ENCODE measurements at regions not wholly inside any gene's neighbourhood (a gene's known extent, or its start where the extent isn't known, plus 50 kb on each side); places are given as distances from the start of the nearest gene placed in this dataset.

DNA sequence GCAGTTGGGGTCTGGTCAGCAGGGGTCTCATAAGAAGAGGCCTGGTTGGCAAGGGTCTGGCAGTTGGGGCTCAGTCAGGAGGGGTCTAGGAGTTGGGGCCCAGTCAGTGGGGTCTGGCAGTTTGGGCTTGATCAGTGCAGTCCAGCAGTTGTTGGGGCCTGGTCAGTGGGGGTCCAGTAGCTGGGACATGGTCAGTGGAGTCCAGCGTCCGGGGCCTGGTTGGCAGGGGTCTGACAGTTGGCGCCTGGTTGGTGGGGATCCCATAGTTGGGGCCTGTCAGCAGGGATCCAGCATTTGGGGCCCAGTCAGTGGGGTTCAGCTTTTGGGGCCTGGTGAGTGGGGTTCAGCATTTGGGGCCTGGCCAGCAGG is 60.5 kb upstream of the TPM4 start:
- ChIA-PET POLR2A (no interaction called here), CTCF (no interaction called here)
- Histone ChIP-seq H3K9ac (no peak overlapping the region), H3K36me3 (replicated peaks in 1 of 2; ENCODE audit: control insufficient read depth in 1 of 2, insufficient read depth in 2 of 2, low read length in 1 of 2) (no peaks in the 10 kb centered on the region), H3K9me3 (no peaks in the 10 kb centered on the region), H3K4me1 (ENCODE audit: control insufficient read depth in 1 of 2, insufficient read depth in 2 of 2, low read depth in 1 of 2, low read length in 1 of 2) (no peaks in the 10 kb centered on the region), H3K4me3 (ENCODE audit: low read depth in 2 of 2, low read length in 1 of 2) (no peak overlapping the region), H4K20me1 (ENCODE audit: insufficient read depth) (no peaks in the 10 kb centered on the region), H3K79me2 (ENCODE audit: insufficient read depth) (no peaks in the 10 kb centered on the region), H3F3A (replicated peaks; ENCODE audit: insufficient read depth) (no peaks in the 10 kb centered on the region), H2AFZ (ENCODE audit: low read depth) (no peak overlapping the region), H3K9me2 (no peaks in the 10 kb centered on the region), H3K27me3 (ENCODE audit: insufficient read depth) (no peaks in the 10 kb centered on the region; the same call in 1 of the 2 replicates), H3K27ac (ENCODE audit: low read depth in 2 of 2, low read length in 1 of 2) (no peak overlapping the region), H3K4me2 (no peak overlapping the region)
- no peak for TF ChIP-seq TAF1 (IDR thresholded peaks at IDR 0.05; ENCODE audit: borderline replicate concordance, low read depth, low read length)
- TF ChIP-seq ELF1 (IDR thresholded peaks at IDR 0.05) = no peak
- TF ChIP-seq, protein P1, sequence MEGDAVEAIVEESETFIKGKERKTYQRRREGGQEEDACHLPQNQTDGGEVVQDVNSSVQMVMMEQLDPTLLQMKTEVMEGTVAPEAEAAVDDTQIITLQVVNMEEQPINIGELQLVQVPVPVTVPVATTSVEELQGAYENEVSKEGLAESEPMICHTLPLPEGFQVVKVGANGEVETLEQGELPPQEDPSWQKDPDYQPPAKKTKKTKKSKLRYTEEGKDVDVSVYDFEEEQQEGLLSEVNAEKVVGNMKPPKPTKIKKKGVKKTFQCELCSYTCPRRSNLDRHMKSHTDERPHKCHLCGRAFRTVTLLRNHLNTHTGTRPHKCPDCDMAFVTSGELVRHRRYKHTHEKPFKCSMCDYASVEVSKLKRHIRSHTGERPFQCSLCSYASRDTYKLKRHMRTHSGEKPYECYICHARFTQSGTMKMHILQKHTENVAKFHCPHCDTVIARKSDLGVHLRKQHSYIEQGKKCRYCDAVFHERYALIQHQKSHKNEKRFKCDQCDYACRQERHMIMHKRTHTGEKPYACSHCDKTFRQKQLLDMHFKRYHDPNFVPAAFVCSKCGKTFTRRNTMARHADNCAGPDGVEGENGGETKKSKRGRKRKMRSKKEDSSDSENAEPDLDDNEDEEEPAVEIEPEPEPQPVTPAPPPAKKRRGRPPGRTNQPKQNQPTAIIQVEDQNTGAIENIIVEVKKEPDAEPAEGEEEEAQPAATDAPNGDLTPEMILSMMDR (IDR thresholded peaks at IDR 0.05) = no peak
- no peak for TF ChIP-seq RFX5 (IDR thresholded peaks at IDR 0.05; ENCODE audit: low read length)
- TF ChIP-seq, protein P2, sequence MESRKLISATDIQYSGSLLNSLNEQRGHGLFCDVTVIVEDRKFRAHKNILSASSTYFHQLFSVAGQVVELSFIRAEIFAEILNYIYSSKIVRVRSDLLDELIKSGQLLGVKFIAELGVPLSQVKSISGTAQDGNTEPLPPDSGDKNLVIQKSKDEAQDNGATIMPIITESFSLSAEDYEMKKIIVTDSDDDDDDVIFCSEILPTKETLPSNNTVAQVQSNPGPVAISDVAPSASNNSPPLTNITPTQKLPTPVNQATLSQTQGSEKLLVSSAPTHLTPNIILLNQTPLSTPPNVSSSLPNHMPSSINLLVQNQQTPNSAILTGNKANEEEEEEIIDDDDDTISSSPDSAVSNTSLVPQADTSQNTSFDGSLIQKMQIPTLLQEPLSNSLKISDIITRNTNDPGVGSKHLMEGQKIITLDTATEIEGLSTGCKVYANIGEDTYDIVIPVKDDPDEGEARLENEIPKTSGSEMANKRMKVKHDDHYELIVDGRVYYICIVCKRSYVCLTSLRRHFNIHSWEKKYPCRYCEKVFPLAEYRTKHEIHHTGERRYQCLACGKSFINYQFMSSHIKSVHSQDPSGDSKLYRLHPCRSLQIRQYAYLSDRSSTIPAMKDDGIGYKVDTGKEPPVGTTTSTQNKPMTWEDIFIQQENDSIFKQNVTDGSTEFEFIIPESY (IDR thresholded peaks at IDR 0.05; ENCODE audit: borderline replicate concordance, low read depth) = no peak
- no peak for TF ChIP-seq FOSL2 (IDR thresholded peaks at IDR 0.05; ENCODE audit: borderline replicate concordance, low read depth)
- 60% methylated on average over 1 of the region's 3 CpGs for WGBS (ENCODE audit: low lambda C conversion rate)
- peak; percentile 6 for DNase-seq

DNA sequence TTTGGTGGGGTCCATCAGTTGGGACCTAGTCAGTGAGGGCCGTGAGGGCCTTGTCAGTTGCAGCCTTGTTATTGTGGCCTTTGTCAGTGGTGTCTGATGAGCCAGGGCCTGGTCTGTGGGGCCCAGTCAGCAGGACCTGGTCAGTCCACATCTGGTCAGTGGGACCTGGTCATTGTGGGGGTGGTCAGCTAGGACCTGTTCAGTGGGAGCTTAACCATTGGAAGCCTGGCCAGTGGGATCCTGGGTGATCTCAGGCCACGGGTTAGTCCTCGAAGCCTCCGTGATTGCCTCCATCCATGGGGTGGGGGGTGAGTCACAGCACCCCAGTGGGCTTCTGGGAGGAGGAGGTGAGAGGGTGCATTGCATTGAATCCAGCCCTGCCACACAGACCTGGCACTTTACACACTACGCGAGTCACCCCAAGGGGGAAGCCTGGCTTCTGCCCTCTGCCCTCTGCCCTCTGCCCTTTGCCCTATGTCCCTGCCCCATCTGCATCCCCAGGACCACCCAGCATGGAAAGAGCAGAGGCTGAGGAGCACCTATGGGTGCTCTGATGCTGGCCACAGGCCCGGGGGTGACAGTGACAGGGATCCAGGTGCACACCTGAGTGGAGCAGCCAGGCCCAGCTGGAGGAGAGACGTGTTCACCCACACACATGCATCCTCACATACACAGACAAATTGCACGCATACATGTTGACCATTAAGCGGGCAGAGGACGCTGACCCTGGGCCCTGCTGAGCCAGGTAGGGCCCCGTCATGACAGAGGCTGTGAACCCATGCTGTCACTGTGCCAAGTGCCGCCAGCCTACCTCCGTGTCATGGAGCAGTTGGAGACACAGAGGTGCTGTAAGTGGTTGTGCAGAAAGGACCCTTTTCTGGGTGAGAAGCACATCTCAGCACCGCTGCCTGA is 59.8 kb upstream of the TPM4 start:
- Histone ChIP-seq H3K9me2 (no peaks in the 10 kb centered on the region), H3K4me1 (ENCODE audit: control insufficient read depth in 1 of 2, insufficient read depth in 2 of 2, low read depth in 1 of 2, low read length in 1 of 2) (no peaks in the 10 kb centered on the region), H3K27ac (ENCODE audit: low read depth in 2 of 2, low read length in 1 of 2) (no peak overlapping the region), H3K4me2 (no peak overlapping the region), H2AFZ (ENCODE audit: low read depth) (no peak overlapping the region), H3K4me3 (ENCODE audit: low read depth in 2 of 2, low read length in 1 of 2) (no peak overlapping the region), H3K79me2 (ENCODE audit: insufficient read depth) (no peaks in the 10 kb centered on the region), H3K9me3 (no peaks in the 10 kb centered on the region), H3F3A (replicated peaks; ENCODE audit: insufficient read depth) (no peaks in the 10 kb centered on the region), H4K20me1 (ENCODE audit: insufficient read depth) (no peaks in the 10 kb centered on the region), H3K9ac (no peak overlapping the region), H3K27me3 (ENCODE audit: insufficient read depth) (no peaks in the 10 kb centered on the region; the same call in 1 of the 2 replicates), H3K36me3 (replicated peaks in 1 of 2; ENCODE audit: control insufficient read depth in 1 of 2, insufficient read depth in 2 of 2, low read length in 1 of 2) (no peaks in the 10 kb centered on the region)
- ChIA-PET POLR2A (no interaction called here), CTCF (no interaction called here)
- DNase-seq = peak; percentile 10
- 40% methylated on average over 2 of the region's 15 CpGs for WGBS (ENCODE audit: low lambda C conversion rate)
- TF ChIP-seq, protein P3, sequence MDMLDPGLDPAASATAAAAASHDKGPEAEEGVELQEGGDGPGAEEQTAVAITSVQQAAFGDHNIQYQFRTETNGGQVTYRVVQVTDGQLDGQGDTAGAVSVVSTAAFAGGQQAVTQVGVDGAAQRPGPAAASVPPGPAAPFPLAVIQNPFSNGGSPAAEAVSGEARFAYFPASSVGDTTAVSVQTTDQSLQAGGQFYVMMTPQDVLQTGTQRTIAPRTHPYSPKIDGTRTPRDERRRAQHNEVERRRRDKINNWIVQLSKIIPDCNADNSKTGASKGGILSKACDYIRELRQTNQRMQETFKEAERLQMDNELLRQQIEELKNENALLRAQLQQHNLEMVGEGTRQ (IDR thresholded peaks at IDR 0.05; ENCODE audit: borderline replicate concordance, low read depth, low read length) = no peak
- no peak for TF ChIP-seq SIN3A (IDR thresholded peaks at IDR 0.05; ENCODE audit: borderline replicate concordance, low read depth, low read length)
- TF ChIP-seq JUND (IDR thresholded peaks at IDR 0.05) = no peak
- TF ChIP-seq EP300 (IDR thresholded peaks at IDR 0.05; ENCODE audit: borderline replicate concordance in 1 of 2, low read depth in 1 of 2, low read length in 1 of 2) = no peak
- TF ChIP-seq MEF2A (IDR thresholded peaks at IDR 0.05; ENCODE audit: borderline replicate concordance, low read depth) = no peak
- no peak for TF ChIP-seq EZH2phosphoT487 (IDR thresholded peaks at IDR 0.05; ENCODE audit: borderline replicate concordance, low read depth)
- TF ChIP-seq CHD2 (IDR thresholded peaks at IDR 0.05; ENCODE audit: low read length, partially characterized antibody) = no peak
- TF ChIP-seq NFIC (IDR thresholded peaks at IDR 0.05; ENCODE audit: borderline replicate concordance) = no peak
- TF ChIP-seq FOSL2 (IDR thresholded peaks at IDR 0.05; ENCODE audit: borderline replicate concordance, low read depth) = no peak
- TF ChIP-seq, protein P4, sequence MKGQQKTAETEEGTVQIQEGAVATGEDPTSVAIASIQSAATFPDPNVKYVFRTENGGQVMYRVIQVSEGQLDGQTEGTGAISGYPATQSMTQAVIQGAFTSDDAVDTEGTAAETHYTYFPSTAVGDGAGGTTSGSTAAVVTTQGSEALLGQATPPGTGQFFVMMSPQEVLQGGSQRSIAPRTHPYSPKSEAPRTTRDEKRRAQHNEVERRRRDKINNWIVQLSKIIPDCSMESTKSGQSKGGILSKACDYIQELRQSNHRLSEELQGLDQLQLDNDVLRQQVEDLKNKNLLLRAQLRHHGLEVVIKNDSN (IDR thresholded peaks at IDR 0.05; ENCODE audit: borderline replicate concordance, low read depth) = no peak
- TF ChIP-seq TAF1 (IDR thresholded peaks at IDR 0.05; ENCODE audit: borderline replicate concordance, low read depth, low read length) = no peak
- no peak for TF ChIP-seq MXI1 (IDR thresholded peaks at IDR 0.05; ENCODE audit: low read depth, low read length)
- TF ChIP-seq, protein P1 (IDR thresholded peaks at IDR 0.05) = no peak
- TF ChIP-seq ELF1 (IDR thresholded peaks at IDR 0.05) = no peak
- no peak for TF ChIP-seq FOXM1 (IDR thresholded peaks at IDR 0.05; ENCODE audit: low read depth)

All from SK-N-SH (cell line).